Gastroesophageal sphincter (tissue), 4 donors: ENCODE measurements at regions not wholly inside any gene's neighbourhood (a gene's known extent, or its start where the extent isn't known, plus 50 kb on each side); places are given as distances from the start of the nearest gene placed in this dataset.

Experiments
- ATAC-seq: fragments of 150-250 bp; one replicate; pipeline ENCODE4 v1.9.1; 2016; ENCODE audit warnings: mild to moderate bottlenecking, moderate library complexity
- H3K27ac ChIP-seq, 4 donors: fragments of 200-600 bp; sonication (generic) in 3 of 4; 1 replicate in 3 of 4; 2 replicates in 1 of 4; pipeline ENCODE4 v1.5.1; 2016 to 2019
- H3K27me3 ChIP-seq: fragments of 200-600 bp; sonication (generic); one replicate; pipeline ENCODE4 v1.5.1; 2019
- H3K36me3 ChIP-seq, 2 donors: fragments of 200-600 bp; sonication (generic); one replicate each; pipeline ENCODE4 v1.5.1; 2019; ENCODE audit warnings: control low read depth in 1 of 2
- H3K4me1 ChIP-seq, 3 donors: fragments of 200-600 bp; sonication (generic); 1 replicate in 2 of 3; 2 replicates in 1 of 3; pipeline ENCODE4 v1.5.1; 2016 to 2019; ENCODE audit warnings: control low read depth in 2 of 3
- H3K4me3 ChIP-seq, 2 donors: fragments of 200-600 bp; sonication (generic); one replicate each; pipeline ENCODE4 v1.5.1; 2019; ENCODE audit warnings: mild to moderate bottlenecking in 1 of 2, moderate library complexity in 1 of 2
- H3K9me3 ChIP-seq, 3 donors: fragments of 200-600 bp; sonication (generic); one replicate each; pipeline ENCODE4 v1.5.1; 2017 to 2019; ENCODE audit warnings: control low read depth in 2 of 3
- CTCF ChIP-seq, 4 experiments: fragments of 200-600 bp in 2 of 4; fragments of 450-650 bp in 2 of 4; sonication (generic) in 1 of 4; IDR thresholded peaks; one replicate each; pipeline ENCODE4 v1.5.1; 2017 to 2019; ENCODE audit warnings: antibody characterized with exemption in 4 of 4, mild to moderate bottlenecking in 2 of 4, moderate library complexity in 2 of 4
- EP300 ChIP-seq: sonication (generic); formaldehyde crosslinking; IDR thresholded peaks from one replicate; pipeline ENCODE4 v1.6.1; 2017; ENCODE audit warnings: antibody characterized with exemption, mild to moderate bottlenecking
- POLR2A ChIP-seq, 2 donors: fragments of 450-650 bp; IDR thresholded peaks; one replicate each; pipeline ENCODE4 v1.6.1; 2017; ENCODE audit warnings: antibody characterized with exemption in 2 of 2, mild to moderate bottlenecking in 2 of 2, moderate library complexity in 1 of 2
- POLR2AphosphoS5 ChIP-seq: sonication (generic); formaldehyde crosslinking; IDR thresholded peaks from one replicate; pipeline ENCODE4 v1.6.1; 2017; ENCODE audit warnings: antibody characterized with exemption
- WGBS, 2 donors: methylation state at CpG; one replicate each; pipeline ENCODE4 v1.1.5; 2018; ENCODE audit warnings: low coverage in 1 of 2; 5-methylcytosine and 5-hydroxymethylcytosine counted together

GRCh38 chr10:4343873-4344272 is 482.1 kb upstream of the AKR1E2 start:
- Histone ChIP-seq H3K4me3 (no peak overlapping the region), H3K36me3 (no peaks in the 10 kb centered on the region), H3K4me1 (peaks cover 5 to 31% (median 16%) of the 10 kb centered on the region in 3 donors), H3K9me3 (no peaks in the 10 kb centered on the region), H3K27me3 (no peaks in the 10 kb centered on the region), H3K27ac (peak overlapping the region; percentile 84 to 96 (median 88))
- 83 to 100% methylated on average over 3 to 4 of the region's 4 CpGs for WGBS, 2 donors
- no peak for TF ChIP-seq EP300
- no peak for TF ChIP-seq POLR2A (IDR thresholded peaks at IDR 0.05)
- no peak for TF ChIP-seq CTCF (IDR thresholded peaks at IDR 0.05)
- TF ChIP-seq POLR2AphosphoS5 = no peak
- ATAC-seq = no peak

- Histone ChIP-seq H3K27ac (peak overlapping the region in 1 of 4 donors; percentile 88), H3K27me3 (no peaks in the 10 kb centered on the region), H3K4me1 (peaks cover 5 to 31% (median 16%) of the 10 kb centered on the region in 3 donors), H3K9me3 (no peaks in the 10 kb centered on the region), H3K4me3 (no peak overlapping the region), H3K36me3 (no peaks in the 10 kb centered on the region)
- WGBS, 2 donors = 92% methylated on average over 6 of the region's 6 CpGs; no CpG with 5 or more reads in 1 of the 2 donors
- TF ChIP-seq POLR2A (IDR thresholded peaks at IDR 0.05) (no peak), EP300 (no peak), POLR2AphosphoS5 (no peak), CTCF (IDR thresholded peaks at IDR 0.05) (no peak)
- ATAC-seq = no peak
These were observed 482.9 kb upstream of the AKR1E2 start for GRCh38 chr10:4343091-4343490.

- Histone ChIP-seq H3K4me1 (peaks cover 0 to 8% (median 2%) of the 10 kb centered on the region in 3 donors), H3K4me3 (no peak overlapping the region), H3K27me3 (no peaks in the 10 kb centered on the region), H3K9me3 (no peaks in the 10 kb centered on the region), H3K27ac (no peak overlapping the region), H3K36me3 (no peaks in the 10 kb centered on the region)
- ATAC-seq = no peak
- 96 to 100% methylated on average over 3 of the region's 3 CpGs for WGBS, 2 donors
- TF ChIP-seq EP300 (no peak), CTCF (IDR thresholded peaks at IDR 0.05) (no peak), POLR2AphosphoS5 (no peak), POLR2A (IDR thresholded peaks at IDR 0.05) (no peak)
These were observed 487.2 kb upstream of the AKR1E2 start for GRCh38 chr10:4338768-4339167.

- peaks cover 0 to 7% (median 2%) of the 10 kb centered on the region in 3 donors for H3K4me1 ChIP-seq
- H3K27ac ChIP-seq = no peak overlapping the region
- H3K27me3 ChIP-seq = no peaks in the 10 kb centered on the region
- no peak for ATAC-seq
- no peaks in the 10 kb centered on the region for H3K36me3 ChIP-seq
- WGBS, 2 donors = 71 to 92% methylated on average over 1 to 2 of the region's 2 CpGs
- H3K4me3 ChIP-seq = no peak overlapping the region
- no peak for TF ChIP-seq POLR2AphosphoS5
- no peak for TF ChIP-seq CTCF (IDR thresholded peaks at IDR 0.05)
- no peak for TF ChIP-seq EP300
- TF ChIP-seq POLR2A (IDR thresholded peaks at IDR 0.05) = no peak
- H3K9me3 ChIP-seq = no peaks in the 10 kb centered on the region
These were observed 488.4 kb upstream of the AKR1E2 start for GRCh38 chr10:4337563-4337962.

GRCh38 chr10:4334871-4335270 is 491.1 kb upstream of the AKR1E2 start:
- H3K4me3 ChIP-seq = no peak overlapping the region
- TF ChIP-seq EP300 = no peak
- TF ChIP-seq POLR2AphosphoS5 = no peak
- no peak for TF ChIP-seq CTCF (IDR thresholded peaks at IDR 0.05)
- no peak for TF ChIP-seq POLR2A (IDR thresholded peaks at IDR 0.05)
- no peaks in the 10 kb centered on the region for H3K9me3 ChIP-seq
- peaks cover 0 to 7% (median 2%) of the 10 kb centered on the region in 3 donors for H3K4me1 ChIP-seq
- H3K36me3 ChIP-seq = no peaks in the 10 kb centered on the region
- 35% methylated on average over 4 to 5 of the region's 5 CpGs for WGBS, 2 donors
- peak overlapping the region in 3 of 4 donors; percentile 20 to 39 (median 32) for H3K27ac ChIP-seq
- ATAC-seq = no peak
- H3K27me3 ChIP-seq = no peaks in the 10 kb centered on the region
